ENCODE measurements at regions not wholly inside any gene's neighbourhood (a gene's known extent, or its start where the extent isn't known, plus 50 kb on each side); places are given as distances from the start of the nearest gene placed in this dataset.

GRCh38 chr5:173500213-173500560 is 116.3 kb downstream of the BOD1 start:
- TF ChIP-seq, protein P1, sequence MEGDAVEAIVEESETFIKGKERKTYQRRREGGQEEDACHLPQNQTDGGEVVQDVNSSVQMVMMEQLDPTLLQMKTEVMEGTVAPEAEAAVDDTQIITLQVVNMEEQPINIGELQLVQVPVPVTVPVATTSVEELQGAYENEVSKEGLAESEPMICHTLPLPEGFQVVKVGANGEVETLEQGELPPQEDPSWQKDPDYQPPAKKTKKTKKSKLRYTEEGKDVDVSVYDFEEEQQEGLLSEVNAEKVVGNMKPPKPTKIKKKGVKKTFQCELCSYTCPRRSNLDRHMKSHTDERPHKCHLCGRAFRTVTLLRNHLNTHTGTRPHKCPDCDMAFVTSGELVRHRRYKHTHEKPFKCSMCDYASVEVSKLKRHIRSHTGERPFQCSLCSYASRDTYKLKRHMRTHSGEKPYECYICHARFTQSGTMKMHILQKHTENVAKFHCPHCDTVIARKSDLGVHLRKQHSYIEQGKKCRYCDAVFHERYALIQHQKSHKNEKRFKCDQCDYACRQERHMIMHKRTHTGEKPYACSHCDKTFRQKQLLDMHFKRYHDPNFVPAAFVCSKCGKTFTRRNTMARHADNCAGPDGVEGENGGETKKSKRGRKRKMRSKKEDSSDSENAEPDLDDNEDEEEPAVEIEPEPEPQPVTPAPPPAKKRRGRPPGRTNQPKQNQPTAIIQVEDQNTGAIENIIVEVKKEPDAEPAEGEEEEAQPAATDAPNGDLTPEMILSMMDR (IDR thresholded peaks at IDR 0.05) = no peak
- TF ChIP-seq POLR2A (IDR thresholded peaks at IDR 0.05) = no peak

Measured in adrenal gland (tissue), 5 donors.